Inferior parietal cortex (tissue), 1 donor: ENCODE measurements at regions not wholly inside any gene's neighbourhood (a gene's known extent, or its start where the extent isn't known, plus 50 kb on each side); places are given as distances from the start of the nearest gene placed in this dataset.

Experiments used
- DNase-seq: peaks from one replicate; pipeline ENCODE4 v3.0.0-alpha.2; 2016; ENCODE audit errors: extremely low spot score

GRCh38 chr1:75079538-75080290 lies 54.5 kb upstream of the LHX8 start:
- DNase-seq, result no peak

GRCh38 chr1:75083223-75083622 lies 51.0 kb upstream of the LHX8 start:
- DNase-seq, result no peak

- DNase-seq, result no peak
Measured at GRCh38 chr1:75083848-75084514, 50.2 kb upstream of the LHX8 start.
